Loucy (cell line): ENCODE measurements at regions not wholly inside any gene's neighbourhood (a gene's known extent, or its start where the extent isn't known, plus 50 kb on each side); places are given as distances from the start of the nearest gene placed in this dataset.

Source experiments
- H2AFZ ChIP-seq: fragments of 200-600 bp; sonication (generic); 2 replicates; pipeline ENCODE4 v1.6.0; 2016; ENCODE audit warnings: antibody characterized with exemption, mild to moderate bottlenecking, low read length, moderate library complexity
- H3F3A ChIP-seq: fragments of 200-600 bp; 2 replicates; pipeline ENCODE4 v1.6.0; 2016; ENCODE audit warnings: antibody characterized with exemption, low read depth, mild to moderate bottlenecking
- H3K27me3 ChIP-seq: fragments of 200-600 bp; sonication (generic); 2 replicates; pipeline ENCODE4 v1.6.1; 2014; ENCODE audit warnings: low read length, mild to moderate bottlenecking; ENCODE audit not compliant: insufficient read depth, poor library complexity, severe bottlenecking
- H3K36me3 ChIP-seq: fragments of 200-600 bp; sonication (generic); 2 replicates; pipeline ENCODE4 v1.6.1; 2016; ENCODE audit warnings: low read length; ENCODE audit not compliant: insufficient read depth
- H3K4me1 ChIP-seq: fragments of 200-600 bp; sonication (generic); 2 replicates; pipeline ENCODE4 v1.5.1; 2014; ENCODE audit warnings: low read length, mild to moderate bottlenecking; ENCODE audit not compliant: insufficient read depth, poor library complexity, severe bottlenecking
- H3K4me2 ChIP-seq: fragments of 200-600 bp; sonication (generic); 2 replicates; pipeline ENCODE4 v1.6.0; 2014; ENCODE audit warnings: antibody characterized with exemption, low read length, low read depth, mild to moderate bottlenecking; ENCODE audit not compliant: poor library complexity, severe bottlenecking
- H3K4me3 ChIP-seq: fragments of 200-600 bp; sonication (generic); 2 replicates; pipeline ENCODE4 v1.5.1; 2014; ENCODE audit warnings: low read length, mild to moderate bottlenecking, mixed read lengths; ENCODE audit not compliant: poor library complexity, severe bottlenecking
- H3K79me2 ChIP-seq: fragments of 200-600 bp; sonication (generic); 2 replicates; pipeline ENCODE4 v1.6.1; 2014; ENCODE audit warnings: low read length; ENCODE audit not compliant: insufficient read depth
- H3K9ac ChIP-seq: fragments of 200-600 bp; sonication (generic); 2 replicates; pipeline ENCODE4 v1.6.0; 2014; ENCODE audit warnings: mild to moderate bottlenecking, low read depth, low read length, moderate library complexity; ENCODE audit not compliant: poor library complexity, severe bottlenecking
- H3K9me2 ChIP-seq: fragments of 200-600 bp; sonication (generic); replicated peaks from 2 replicates; pipeline ENCODE4 v1.6.1; 2016; ENCODE audit warnings: low read depth, low read length, mixed read lengths
- H3K9me3 ChIP-seq: fragments of 200-600 bp; sonication (generic); 2 replicates; pipeline ENCODE4 v1.6.1; 2014; ENCODE audit warnings: mild to moderate bottlenecking, antibody characterized with exemption, low read length, low read depth; ENCODE audit not compliant: insufficient read depth
- H4K20me1 ChIP-seq: fragments of 200-600 bp; sonication (generic); 2 replicates; pipeline ENCODE4 v1.6.0; 2014; ENCODE audit warnings: antibody characterized with exemption, low read length, mild to moderate bottlenecking; ENCODE audit not compliant: insufficient read depth, poor library complexity, severe bottlenecking
- CTCF ChIP-seq: fragments of 200-600 bp; sonication (generic); conservative IDR thresholded peaks from 2 replicates; pipeline ENCODE4 v1.5.1; 2014; ENCODE audit warnings: mild to moderate bottlenecking, antibody characterized with exemption, low read length
- EZH2phosphoT487 ChIP-seq: fragments of 200-600 bp; IDR thresholded peaks from 2 replicates; pipeline ENCODE4 v1.6.1; 2018; ENCODE audit warnings: antibody characterized with exemption, mild to moderate bottlenecking, moderate library complexity, borderline replicate concordance

- H3K79me2 ChIP-seq: no peaks in the 10 kb centered on the region
- H3K9me3 ChIP-seq: peaks cover 2% of the 10 kb centered on the region; the same call in 1 of the 2 replicates
- H4K20me1 ChIP-seq: no peaks in the 10 kb centered on the region
- no peaks in the 10 kb centered on the region for H3K27me3 ChIP-seq
- TF ChIP-seq CTCF: no peak
- no peak for TF ChIP-seq EZH2phosphoT487
- no peak overlapping the region for H3K4me2 ChIP-seq
- no peak overlapping the region for H2AFZ ChIP-seq
- H3K36me3 ChIP-seq: no peaks in the 10 kb centered on the region
- H3K9me2 ChIP-seq: no peaks in the 10 kb centered on the region
- no peaks in the 10 kb centered on the region for H3F3A ChIP-seq
- H3K9ac ChIP-seq: no peak overlapping the region
- H3K4me1 ChIP-seq: no peaks in the 10 kb centered on the region
- no peak overlapping the region for H3K4me3 ChIP-seq
Observed at GRCh38 chr13:105037110-105037509, 1498.4 kb downstream of the EFNB2 start.

GRCh38 chr13:105035092-105035491 lies 1500.4 kb downstream of the EFNB2 start:
- TF ChIP-seq CTCF (no peak), EZH2phosphoT487 (no peak)
- Histone ChIP-seq H3K79me2 (no peaks in the 10 kb centered on the region), H3K4me2 (no peak overlapping the region), H3K9me3 (no peaks in the 10 kb centered on the region), H2AFZ (no peak overlapping the region), H3K9ac (no peak overlapping the region), H3K4me1 (no peaks in the 10 kb centered on the region), H3F3A (no peaks in the 10 kb centered on the region), H4K20me1 (no peaks in the 10 kb centered on the region), H3K27me3 (no peaks in the 10 kb centered on the region), H3K9me2 (no peaks in the 10 kb centered on the region), H3K36me3 (no peaks in the 10 kb centered on the region), H3K4me3 (no peak overlapping the region)

GRCh38 chr13:105033999-105034398 lies 1501.5 kb downstream of the EFNB2 start:
- Histone ChIP-seq H3K4me1 (no peaks in the 10 kb centered on the region), H3K9ac (no peak overlapping the region), H3F3A (no peaks in the 10 kb centered on the region), H2AFZ (no peak overlapping the region), H4K20me1 (no peaks in the 10 kb centered on the region), H3K36me3 (no peaks in the 10 kb centered on the region), H3K27me3 (no peaks in the 10 kb centered on the region), H3K9me3 (no peaks in the 10 kb centered on the region), H3K4me2 (no peak overlapping the region), H3K79me2 (no peaks in the 10 kb centered on the region), H3K4me3 (no peak overlapping the region), H3K9me2 (no peaks in the 10 kb centered on the region)
- TF ChIP-seq EZH2phosphoT487: no peak
- TF ChIP-seq CTCF: no peak
